ENCODE measurements at regions not wholly inside any gene's neighbourhood (a gene's known extent, or its start where the extent isn't known, plus 50 kb on each side); places are given as distances from the start of the nearest gene placed in this dataset.

GRCh38 chr21:22062472-22063139 is 1064.4 kb downstream of the NCAM2 start:
- Histone ChIP-seq H3K9ac (ENCODE audit: low read depth, low read length) (no peak overlapping the region), H3K4me1 (ENCODE audit: insufficient read depth, low read length) (no peaks in the 10 kb centered on the region), H3K36me3 (ENCODE audit: insufficient read depth, low read length) (no peaks in the 10 kb centered on the region), H3K9me3 (ENCODE audit: control insufficient read depth, insufficient read depth, low read length) (no peaks in the 10 kb centered on the region)

GRCh38 chr21:22063140-22063539 is 1064.9 kb downstream of the NCAM2 start:
- no peak overlapping the region for H3K9ac ChIP-seq (ENCODE audit: low read depth, low read length)
- H3K4me1 ChIP-seq (ENCODE audit: insufficient read depth, low read length), result no peaks in the 10 kb centered on the region
- H3K36me3 ChIP-seq (ENCODE audit: insufficient read depth, low read length), result no peaks in the 10 kb centered on the region
- no peaks in the 10 kb centered on the region for H3K9me3 ChIP-seq (ENCODE audit: control insufficient read depth, insufficient read depth, low read length)

GRCh38 chr21:22076471-22076870 is 1078.3 kb downstream of the NCAM2 start:
- H3K4me1 ChIP-seq (ENCODE audit: insufficient read depth, low read length), result peaks cover 6% of the 10 kb centered on the region
- 0 out of 2 replicates have a peak, but pooled peaks cover 1% of the 10 kb centered on the region for H3K9me3 ChIP-seq (ENCODE audit: control insufficient read depth, insufficient read depth, low read length)
- H3K36me3 ChIP-seq (ENCODE audit: insufficient read depth, low read length), result no peaks in the 10 kb centered on the region
- no peak overlapping the region for H3K9ac ChIP-seq (ENCODE audit: low read depth, low read length)

- no peak overlapping the region for H3K9ac ChIP-seq (ENCODE audit: low read depth, low read length)
- H3K36me3 ChIP-seq (ENCODE audit: insufficient read depth, low read length), result no peaks in the 10 kb centered on the region; the same call in 1 of the 2 replicates
- 0 out of 2 replicates have a peak, but pooled peaks cover 3% of the 10 kb centered on the region for H3K9me3 ChIP-seq (ENCODE audit: control insufficient read depth, insufficient read depth, low read length)
- H3K4me1 ChIP-seq (ENCODE audit: insufficient read depth, low read length), result no peaks in the 10 kb centered on the region
Measured at GRCh38 chr21:22083899-22084298, 1085.7 kb downstream of the NCAM2 start.

GRCh38 chr21:22096314-22096713 is 1098.1 kb downstream of the NCAM2 start:
- Histone ChIP-seq H3K4me1 (ENCODE audit: insufficient read depth, low read length) (no peaks in the 10 kb centered on the region), H3K36me3 (ENCODE audit: insufficient read depth, low read length) (no peaks in the 10 kb centered on the region), H3K9ac (ENCODE audit: low read depth, low read length) (no peak overlapping the region), H3K9me3 (ENCODE audit: control insufficient read depth, insufficient read depth, low read length) (no peaks in the 10 kb centered on the region)

GRCh38 chr21:22106720-22107410 is 1108.7 kb downstream of the NCAM2 start:
- H3K9ac ChIP-seq (ENCODE audit: low read depth, low read length), result no peak overlapping the region
- no peaks in the 10 kb centered on the region for H3K9me3 ChIP-seq (ENCODE audit: control insufficient read depth, insufficient read depth, low read length)
- no peaks in the 10 kb centered on the region for H3K4me1 ChIP-seq (ENCODE audit: insufficient read depth, low read length)
- no peaks in the 10 kb centered on the region for H3K36me3 ChIP-seq (ENCODE audit: insufficient read depth, low read length)

GRCh38 chr21:22115746-22116145 is 1117.5 kb downstream of the NCAM2 start:
- no peaks in the 10 kb centered on the region for H3K36me3 ChIP-seq (ENCODE audit: insufficient read depth, low read length)
- no peak overlapping the region for H3K9ac ChIP-seq (ENCODE audit: low read depth, low read length)
- H3K4me1 ChIP-seq (ENCODE audit: insufficient read depth, low read length), result no peaks in the 10 kb centered on the region
- H3K9me3 ChIP-seq (ENCODE audit: control insufficient read depth, insufficient read depth, low read length), result no peaks in the 10 kb centered on the region

- no peak overlapping the region for H3K9ac ChIP-seq (ENCODE audit: low read depth, low read length)
- H3K36me3 ChIP-seq (ENCODE audit: insufficient read depth, low read length), result no peaks in the 10 kb centered on the region
- 0 out of 2 replicates have a peak, but pooled peaks cover 4% of the 10 kb centered on the region for H3K9me3 ChIP-seq (ENCODE audit: control insufficient read depth, insufficient read depth, low read length)
- no peaks in the 10 kb centered on the region for H3K4me1 ChIP-seq (ENCODE audit: insufficient read depth, low read length)
Measured at GRCh38 chr21:22120616-22121266, 1122.5 kb downstream of the NCAM2 start.

GRCh38 chr21:22125581-22125980 is 1127.4 kb downstream of the NCAM2 start:
- Histone ChIP-seq H3K36me3 (ENCODE audit: insufficient read depth, low read length) (no peaks in the 10 kb centered on the region), H3K9me3 (ENCODE audit: control insufficient read depth, insufficient read depth, low read length) (0 out of 2 replicates have a peak, but pooled peaks cover 4% of the 10 kb centered on the region), H3K4me1 (ENCODE audit: insufficient read depth, low read length) (no peaks in the 10 kb centered on the region), H3K9ac (ENCODE audit: low read depth, low read length) (no peak overlapping the region)

- Histone ChIP-seq H3K4me1 (ENCODE audit: insufficient read depth, low read length) (no peaks in the 10 kb centered on the region), H3K36me3 (ENCODE audit: insufficient read depth, low read length) (no peaks in the 10 kb centered on the region), H3K9me3 (ENCODE audit: control insufficient read depth, insufficient read depth, low read length) (no peaks in the 10 kb centered on the region), H3K9ac (ENCODE audit: low read depth, low read length) (no peak overlapping the region)
Measured at GRCh38 chr21:22128671-22129070, 1130.5 kb downstream of the NCAM2 start.

GRCh38 chr21:22132358-22133071 is 1134.3 kb downstream of the NCAM2 start:
- Histone ChIP-seq H3K9me3 (ENCODE audit: control insufficient read depth, insufficient read depth, low read length) (no peaks in the 10 kb centered on the region), H3K36me3 (ENCODE audit: insufficient read depth, low read length) (no peaks in the 10 kb centered on the region), H3K4me1 (ENCODE audit: insufficient read depth, low read length) (no peaks in the 10 kb centered on the region), H3K9ac (ENCODE audit: low read depth, low read length) (no peak overlapping the region)

GRCh38 chr21:22136740-22137139 is 1138.5 kb downstream of the NCAM2 start:
- Histone ChIP-seq H3K4me1 (ENCODE audit: insufficient read depth, low read length) (no peaks in the 10 kb centered on the region), H3K36me3 (ENCODE audit: insufficient read depth, low read length) (no peaks in the 10 kb centered on the region), H3K9ac (ENCODE audit: low read depth, low read length) (no peak overlapping the region), H3K9me3 (ENCODE audit: control insufficient read depth, insufficient read depth, low read length) (no peaks in the 10 kb centered on the region)

GRCh38 chr21:22138297-22139016 is 1140.2 kb downstream of the NCAM2 start:
- Histone ChIP-seq H3K4me1 (ENCODE audit: insufficient read depth, low read length) (no peaks in the 10 kb centered on the region), H3K36me3 (ENCODE audit: insufficient read depth, low read length) (no peaks in the 10 kb centered on the region), H3K9ac (ENCODE audit: low read depth, low read length) (no peak overlapping the region), H3K9me3 (ENCODE audit: control insufficient read depth, insufficient read depth, low read length) (no peaks in the 10 kb centered on the region)

GRCh38 chr21:22145545-22145944 is 1147.3 kb downstream of the NCAM2 start:
- peaks cover 6% of the 10 kb centered on the region; the same call in 1 of the 2 replicates for H3K9me3 ChIP-seq (ENCODE audit: control insufficient read depth, insufficient read depth, low read length)
- no peak overlapping the region for H3K9ac ChIP-seq (ENCODE audit: low read depth, low read length)
- H3K36me3 ChIP-seq (ENCODE audit: insufficient read depth, low read length), result no peaks in the 10 kb centered on the region
- no peaks in the 10 kb centered on the region for H3K4me1 ChIP-seq (ENCODE audit: insufficient read depth, low read length)

Measured in ES-I3 (cell line).